ENCODE measurements at regions not wholly inside any gene's neighbourhood (a gene's known extent, or its start where the extent isn't known, plus 50 kb on each side); places are given as distances from the start of the nearest gene placed in this dataset.

DNA sequence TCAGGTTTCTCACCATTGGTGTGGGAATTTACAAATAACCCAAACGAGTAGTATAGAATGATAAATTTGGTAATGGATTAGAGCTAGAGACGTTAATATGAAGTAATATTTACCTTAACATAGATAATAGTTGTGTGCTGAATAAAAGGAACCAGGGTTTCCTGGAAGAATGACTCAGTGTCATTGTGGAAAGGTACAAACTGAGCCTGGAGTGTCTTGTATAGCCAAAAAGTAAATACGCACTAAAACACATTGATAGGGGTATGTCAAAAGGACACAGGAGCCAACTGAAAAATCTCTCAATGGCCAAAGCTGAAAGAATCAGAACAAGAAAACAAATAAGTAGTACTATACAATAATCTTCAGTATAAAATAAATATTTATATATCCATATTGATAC lies 363.5 kb downstream of the SLCO4C1 start:
- CTCF ChIA-PET = interaction anchor here (1.2 kb wide), 1 partner anchor 9 kb away, joined by 4 read pairs; no protein-coding TSS in a partner anchor
- no peak for DNase-seq (ENCODE audit: extremely low spot score)
- POLR2A ChIA-PET = no interaction called here
- TF ChIP-seq, protein P1, sequence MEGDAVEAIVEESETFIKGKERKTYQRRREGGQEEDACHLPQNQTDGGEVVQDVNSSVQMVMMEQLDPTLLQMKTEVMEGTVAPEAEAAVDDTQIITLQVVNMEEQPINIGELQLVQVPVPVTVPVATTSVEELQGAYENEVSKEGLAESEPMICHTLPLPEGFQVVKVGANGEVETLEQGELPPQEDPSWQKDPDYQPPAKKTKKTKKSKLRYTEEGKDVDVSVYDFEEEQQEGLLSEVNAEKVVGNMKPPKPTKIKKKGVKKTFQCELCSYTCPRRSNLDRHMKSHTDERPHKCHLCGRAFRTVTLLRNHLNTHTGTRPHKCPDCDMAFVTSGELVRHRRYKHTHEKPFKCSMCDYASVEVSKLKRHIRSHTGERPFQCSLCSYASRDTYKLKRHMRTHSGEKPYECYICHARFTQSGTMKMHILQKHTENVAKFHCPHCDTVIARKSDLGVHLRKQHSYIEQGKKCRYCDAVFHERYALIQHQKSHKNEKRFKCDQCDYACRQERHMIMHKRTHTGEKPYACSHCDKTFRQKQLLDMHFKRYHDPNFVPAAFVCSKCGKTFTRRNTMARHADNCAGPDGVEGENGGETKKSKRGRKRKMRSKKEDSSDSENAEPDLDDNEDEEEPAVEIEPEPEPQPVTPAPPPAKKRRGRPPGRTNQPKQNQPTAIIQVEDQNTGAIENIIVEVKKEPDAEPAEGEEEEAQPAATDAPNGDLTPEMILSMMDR (IDR thresholded peaks at IDR 0.05; ENCODE audit: control extremely low read depth, extremely low read depth, low read depth, missing control alignments) = no peak

DNA sequence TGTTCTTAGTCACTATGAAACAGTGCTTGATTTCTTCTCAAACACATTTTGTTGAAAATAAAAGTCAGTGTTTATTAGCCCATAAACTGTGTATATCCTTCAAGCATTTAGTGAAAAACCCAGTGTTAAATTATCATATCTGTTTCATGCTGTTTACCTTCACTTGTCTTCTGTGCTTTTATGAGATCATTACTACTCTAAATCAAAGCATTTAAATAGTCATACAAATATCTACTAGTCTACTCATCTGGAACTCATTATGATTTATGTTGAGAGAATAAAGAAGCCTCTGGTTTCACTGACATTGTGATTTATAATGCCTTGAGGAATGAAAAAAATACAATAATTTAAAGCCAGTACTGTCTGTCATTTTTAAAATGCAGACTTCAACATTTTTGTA lies 366.5 kb downstream of the SLCO4C1 start:
- ChIA-PET CTCF (interaction anchor here (0.6 to 3.0 kb wide), 2 partner anchors 13 to 1339 kb away, joined by 3 to 14 read pairs; no protein-coding TSS in a partner anchor), POLR2A (no interaction called here)
- DNase-seq (ENCODE audit: extremely low spot score) = no peak
- TF ChIP-seq, protein P1 (IDR thresholded peaks at IDR 0.05; ENCODE audit: control extremely low read depth, extremely low read depth, low read depth, missing control alignments) = no peak

DNA sequence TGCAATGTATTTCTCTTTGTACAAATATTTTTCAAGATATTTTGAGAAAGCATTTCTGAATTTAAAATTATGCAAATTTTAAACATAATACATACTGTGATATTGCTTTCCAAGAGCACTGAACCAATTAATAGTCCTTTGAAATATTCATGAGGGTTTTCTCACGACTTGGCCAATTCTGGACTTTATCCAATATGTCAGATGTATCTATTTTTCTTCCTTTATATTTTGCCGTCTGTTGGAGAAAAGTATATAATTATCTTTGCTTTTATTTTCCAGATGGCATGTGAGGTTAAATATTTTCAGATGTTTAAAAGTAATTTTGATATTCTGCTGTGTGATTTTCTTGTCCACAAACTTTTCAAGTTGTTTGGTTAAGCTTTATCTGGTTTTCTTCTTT lies 378.9 kb downstream of the SLCO4C1 start:
- no peak for DNase-seq (ENCODE audit: extremely low spot score)
- POLR2A ChIA-PET = no interaction called here
- CTCF ChIA-PET = no interaction called here
- TF ChIP-seq, protein P1 (IDR thresholded peaks at IDR 0.05; ENCODE audit: control extremely low read depth, extremely low read depth, low read depth, missing control alignments) = no peak

DNA sequence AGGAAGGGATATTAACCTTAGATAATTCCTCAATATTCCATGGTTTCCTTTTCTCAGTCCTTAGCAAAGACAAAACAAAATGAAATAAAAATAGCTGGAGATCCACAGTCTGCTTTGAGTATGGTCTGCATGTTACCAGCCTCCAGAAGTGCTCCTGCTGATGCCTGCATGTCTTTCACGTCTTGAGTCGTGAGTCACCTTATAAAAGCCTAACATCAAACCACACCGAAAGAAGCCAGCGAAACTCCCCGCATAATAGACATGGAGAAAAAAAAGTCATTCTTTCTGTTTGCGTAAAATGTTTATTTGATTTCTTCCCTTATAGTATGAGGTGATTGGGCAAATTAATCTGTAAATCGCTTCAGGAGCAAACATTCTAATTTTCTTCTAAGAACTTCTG lies 380.5 kb downstream of the SLCO4C1 start:
- no peak for DNase-seq (ENCODE audit: extremely low spot score)
- TF ChIP-seq, protein P1 (IDR thresholded peaks at IDR 0.05; ENCODE audit: control extremely low read depth, extremely low read depth, low read depth, missing control alignments) = no peak
- ChIA-PET POLR2A (no interaction called here), CTCF (interaction anchor here (1.4 kb wide), 1 partner anchor 9 kb away, joined by 3 read pairs; no protein-coding TSS in a partner anchor)

DNA sequence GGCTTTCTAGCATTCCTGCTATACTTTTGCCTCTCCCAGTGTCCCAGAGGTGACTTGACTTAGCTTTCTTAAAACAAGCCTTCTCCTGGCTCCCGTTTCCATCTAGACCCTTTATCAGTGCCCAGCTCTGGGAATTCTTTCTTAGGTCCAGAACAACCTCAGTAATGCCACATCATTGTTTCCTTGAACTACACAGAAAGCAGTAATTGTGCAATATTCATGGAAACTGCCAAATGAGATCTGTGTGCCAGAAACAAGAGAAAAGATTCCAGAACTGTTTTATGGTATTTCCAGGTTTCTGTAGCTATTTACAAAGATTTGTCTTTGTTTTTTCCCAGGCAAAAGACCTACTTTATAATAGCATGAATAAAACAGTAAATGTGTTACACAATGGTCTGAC lies 391.3 kb downstream of the SLCO4C1 start:
- ChIA-PET CTCF (interaction anchor here (1.8 kb wide), 1 partner anchor 11 kb away, joined by 4 read pairs; no protein-coding TSS in a partner anchor), POLR2A (no interaction called here)
- TF ChIP-seq, protein P1 (IDR thresholded peaks at IDR 0.05; ENCODE audit: control extremely low read depth, extremely low read depth, low read depth, missing control alignments) = no peak
- no peak for DNase-seq (ENCODE audit: extremely low spot score)

DNA sequence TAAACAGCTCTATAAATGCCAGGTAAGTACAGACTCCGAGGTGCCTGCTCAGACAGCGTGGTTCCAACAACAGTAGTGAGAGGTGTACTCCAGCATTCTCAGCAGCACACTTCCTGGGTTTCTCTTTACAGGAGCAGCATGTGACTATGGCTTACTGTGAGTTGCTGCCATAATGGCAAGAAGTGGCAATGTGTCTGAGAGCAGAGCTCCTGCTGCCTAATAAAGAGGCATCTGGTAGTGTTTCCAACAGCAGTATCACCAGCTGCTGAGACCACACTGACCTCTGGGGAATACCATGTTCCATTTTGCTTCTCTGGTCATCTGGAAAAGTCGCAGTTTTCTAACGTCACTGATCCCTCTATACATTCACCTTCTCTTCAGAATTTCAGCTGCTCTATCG lies 398.2 kb downstream of the SLCO4C1 start:
- no peak for DNase-seq (ENCODE audit: extremely low spot score)
- ChIA-PET CTCF (interaction anchor here (1.5 kb wide), 1 partner anchor 15 kb away, joined by 4 read pairs; no protein-coding TSS in a partner anchor), POLR2A (no interaction called here)
- TF ChIP-seq, protein P1 (IDR thresholded peaks at IDR 0.05; ENCODE audit: control extremely low read depth, extremely low read depth, low read depth, missing control alignments) = no peak
